Naive thymus-derived CD4-positive, alpha-beta T cell (primary cell): ENCODE measurements at regions not wholly inside any gene's neighbourhood (a gene's known extent, or its start where the extent isn't known, plus 50 kb on each side); places are given as distances from the start of the nearest gene placed in this dataset.

Experiments used
- ATAC-seq: fragments of 150-1000 bp; cut with Tn5 transposase; 2 replicates; pipeline ENCODE4 v1.10.0; 2021; ENCODE audit warnings: mild to moderate bottlenecking, moderate library complexity
- CTCF ChIA-PET: fragments of 350-600 bp; sonication (Branson Sonifier 250); formaldehyde crosslinking; loops from one replicate; lab custom pipeline; 2021; ENCODE audit warnings: antibody characterized with exemption; lab: Charles Lee
- POLR2A ChIA-PET: fragments of 350-600 bp; sonication (Branson Sonifier 250); formaldehyde crosslinking; loops from one replicate; lab custom pipeline; 2021; ENCODE audit warnings: antibody characterized with exemption, inconsistent platforms; lab: Charles Lee
- DNase-seq, 9 donors: peaks; one replicate each; pipeline versions ENCODE4 v3.0.0 to v3.0.0-alpha.2; 2020 to 2022; ENCODE audit warnings: mixed read lengths in 1 of 9
- H3K27ac ChIP-seq: one replicate; pipeline ENCODE4 v1.7.0; 2013; ENCODE audit warnings: mild to moderate bottlenecking, low read depth, low read length, moderate library complexity
- H3K27me3 ChIP-seq, 2 donors: one replicate each; pipeline ENCODE4 v1.7.0; 2013; ENCODE audit warnings: low read length in 2 of 2, mild to moderate bottlenecking in 2 of 2, moderate library complexity in 2 of 2; ENCODE audit not compliant: control insufficient read depth in 2 of 2, insufficient read depth in 2 of 2
- H3K36me3 ChIP-seq, 3 experiments: 1 replicate in 2 of 3; 2 replicates in 1 of 3; pipeline ENCODE4 v1.7.0; 2013; ENCODE audit warnings: low read length in 3 of 3, mild to moderate bottlenecking in 3 of 3, moderate library complexity in 1 of 3; ENCODE audit not compliant: insufficient read depth in 3 of 3, control insufficient read depth in 2 of 3
- H3K4me1 ChIP-seq, 2 donors: one replicate each; pipeline ENCODE4 v1.7.0; 2013; ENCODE audit warnings: low read length in 2 of 2, mild to moderate bottlenecking in 2 of 2, moderate library complexity in 1 of 2; ENCODE audit not compliant: control insufficient read depth in 2 of 2, insufficient read depth in 2 of 2
- H3K4me3 ChIP-seq: 2 replicates; pipeline ENCODE4 v1.7.0; 2013; ENCODE audit warnings: mild to moderate bottlenecking, low read length
- H3K9me3 ChIP-seq, 3 experiments: 1 replicate in 2 of 3; 2 replicates in 1 of 3; pipeline ENCODE4 v1.7.0; 2013; ENCODE audit warnings: low read length in 3 of 3; ENCODE audit not compliant: control insufficient read depth in 2 of 3
- H3K27ac Mint-ChIP-seq, 9 donors: one replicate each; pipeline ENCODE4 v1.8.0; 2020 to 2022; ENCODE audit warnings: mixed read lengths in 9 of 9, mild to moderate bottlenecking in 8 of 9, moderate library complexity in 5 of 9, inconsistent platforms in 2 of 9
- H3K27me3 Mint-ChIP-seq, 5 donors: one replicate each; pipeline ENCODE4 v1.8.0; 2021 to 2022; ENCODE audit warnings: mixed read lengths in 5 of 5, mild to moderate bottlenecking in 1 of 5
- H3K36me3 Mint-ChIP-seq, 5 donors: one replicate each; pipeline ENCODE4 v1.8.0; 2020 to 2022; ENCODE audit warnings: mixed read lengths in 5 of 5, mild to moderate bottlenecking in 3 of 5, inconsistent platforms in 1 of 5
- H3K4me1 Mint-ChIP-seq, 7 donors: one replicate each; pipeline ENCODE4 v1.8.0; 2020 to 2022; ENCODE audit warnings: mixed read lengths in 7 of 7, mild to moderate bottlenecking in 3 of 7, inconsistent platforms in 1 of 7
- H3K4me3 Mint-ChIP-seq, 10 donors: one replicate each; pipeline ENCODE4 v1.8.0; 2020 to 2022; ENCODE audit warnings: mild to moderate bottlenecking in 10 of 10, mixed read lengths in 10 of 10, moderate library complexity in 6 of 10, inconsistent platforms in 2 of 10
- H3K9me3 Mint-ChIP-seq, 11 donors: one replicate each; pipeline ENCODE4 v1.8.0; 2020 to 2022; ENCODE audit warnings: mixed read lengths in 11 of 11, mild to moderate bottlenecking in 4 of 11, inconsistent platforms in 1 of 11, moderate library complexity in 1 of 11
- intact Hi-C, 2 donors: fragments of 100-400 bp; cut with micrococcal nuclease; formaldehyde crosslinking; loops; one replicate each; pipeline ENCODE4 v1.15.1; 2023

- no peaks in the 10 kb centered on the region for H3K9me3 ChIP-seq
- peaks cover 0 to 10% (median 4%) of the 10 kb centered on the region in 5 donors for H3K27me3 Mint-ChIP-seq
- H3K27ac Mint-ChIP-seq, result no peak overlapping the region
- CTCF ChIA-PET, result no interaction called here
- H3K4me1 Mint-ChIP-seq, result no peaks in the 10 kb centered on the region
- POLR2A ChIA-PET, result no interaction called here
- H3K4me3 Mint-ChIP-seq, result no peak overlapping the region
- no peak overlapping the region for H3K4me3 ChIP-seq
- no peaks in the 10 kb centered on the region for H3K36me3 Mint-ChIP-seq
- no peaks in the 10 kb centered on the region for H3K27me3 ChIP-seq
- no peaks in the 10 kb centered on the region for H3K36me3 ChIP-seq
- intact Hi-C loops, result no loop called here
- H3K4me1 ChIP-seq, result no peaks in the 10 kb centered on the region
- ATAC-seq, result no peak
- DNase-seq, result no peak
- no peak overlapping the region for H3K27ac ChIP-seq
- peaks cover 0 to 4% (median 0%) of the 10 kb centered on the region in 11 donors for H3K9me3 Mint-ChIP-seq
Measured at GRCh38 chr11:133699071-133699470, 146.2 kb downstream of the SPATA19 start.

- intact Hi-C loops, result no loop called here
- CTCF ChIA-PET, result no interaction called here
- H3K27me3 Mint-ChIP-seq, result peaks cover 0 to 5% (median under 1%) of the 10 kb centered on the region in 5 donors
- H3K4me1 Mint-ChIP-seq, result no peaks in the 10 kb centered on the region
- ATAC-seq, result no peak
- H3K9me3 Mint-ChIP-seq, result peaks cover 0 to 4% (median 0%) of the 10 kb centered on the region in 11 donors
- H3K36me3 Mint-ChIP-seq, result no peaks in the 10 kb centered on the region
- H3K4me1 ChIP-seq, result no peaks in the 10 kb centered on the region
- no peak overlapping the region for H3K27ac ChIP-seq
- no peaks in the 10 kb centered on the region for H3K27me3 ChIP-seq
- no peaks in the 10 kb centered on the region for H3K9me3 ChIP-seq
- DNase-seq, result no peak
- no peaks in the 10 kb centered on the region for H3K36me3 ChIP-seq
- H3K4me3 Mint-ChIP-seq, result no peak overlapping the region
- POLR2A ChIA-PET, result no interaction called here
- H3K27ac Mint-ChIP-seq, result no peak overlapping the region
- H3K4me3 ChIP-seq, result no peak overlapping the region
Measured at GRCh38 chr11:133698654-133699053, 146.7 kb downstream of the SPATA19 start.

DNA sequence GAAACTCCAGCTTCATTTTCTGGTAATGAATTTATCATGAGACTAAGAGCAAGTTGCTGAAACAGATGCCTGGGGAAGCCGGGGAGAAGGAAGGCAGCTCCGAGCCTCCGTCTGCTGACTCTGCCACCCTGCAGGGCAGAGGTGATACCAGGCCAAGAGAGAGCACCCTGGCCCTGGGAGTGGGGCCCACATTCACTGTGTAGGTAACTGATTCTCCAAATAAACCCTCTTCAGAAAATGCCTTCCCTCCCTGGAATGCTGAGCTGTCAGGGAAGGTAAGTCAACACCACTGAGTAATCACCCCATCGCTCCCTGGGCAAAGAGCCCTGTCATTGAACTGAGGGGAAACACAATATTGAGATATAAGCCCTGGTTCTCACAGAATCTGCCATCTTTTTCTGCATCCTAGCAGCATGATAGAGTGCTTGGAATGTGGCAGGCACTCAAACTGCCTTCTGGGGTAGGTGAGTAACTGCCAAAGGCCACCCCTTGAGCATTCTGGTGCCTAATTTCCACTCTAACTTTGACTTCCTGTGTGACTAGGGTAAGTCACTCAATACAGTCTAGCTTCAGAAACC, 147.6 kb downstream of the SPATA19 start:
- Histone ChIP-seq H3K27me3 (no peaks in the 10 kb centered on the region), H3K27ac (no peak overlapping the region), H3K4me3 (no peak overlapping the region), H3K36me3 (no peaks in the 10 kb centered on the region), H3K4me1 (no peaks in the 10 kb centered on the region), H3K9me3 (no peaks in the 10 kb centered on the region)
- no peaks in the 10 kb centered on the region for H3K4me1 Mint-ChIP-seq
- CTCF ChIA-PET, result no interaction called here
- no peak overlapping the region for H3K27ac Mint-ChIP-seq
- DNase-seq (no peak), ATAC-seq (no peak)
- intact Hi-C loops, result no loop called here
- peaks cover 0 to 4% (median 0%) of the 10 kb centered on the region in 11 donors for H3K9me3 Mint-ChIP-seq
- H3K4me3 Mint-ChIP-seq, result no peak overlapping the region
- no peaks in the 10 kb centered on the region for H3K36me3 Mint-ChIP-seq
- H3K27me3 Mint-ChIP-seq, result peaks cover 0 to 5% (median 0%) of the 10 kb centered on the region in 5 donors
- POLR2A ChIA-PET, result no interaction called here

GRCh38 chr11:133697161-133697560, 148.2 kb downstream of the SPATA19 start:
- ATAC-seq (no peak), DNase-seq (no peak)
- Mint-ChIP-seq H3K36me3 (no peaks in the 10 kb centered on the region), H3K9me3 (peaks cover 0 to 4% (median 0%) of the 10 kb centered on the region in 11 donors), H3K4me3 (no peak overlapping the region), H3K27me3 (peaks cover 0 to 5% (median 0%) of the 10 kb centered on the region in 5 donors), H3K4me1 (no peaks in the 10 kb centered on the region), H3K27ac (no peak overlapping the region)
- Histone ChIP-seq H3K36me3 (no peaks in the 10 kb centered on the region), H3K4me3 (no peak overlapping the region), H3K27ac (no peak overlapping the region), H3K27me3 (no peaks in the 10 kb centered on the region), H3K9me3 (no peaks in the 10 kb centered on the region), H3K4me1 (no peaks in the 10 kb centered on the region)
- intact Hi-C loops, result no loop called here
- POLR2A ChIA-PET, result no interaction called here
- CTCF ChIA-PET, result no interaction called here

DNA sequence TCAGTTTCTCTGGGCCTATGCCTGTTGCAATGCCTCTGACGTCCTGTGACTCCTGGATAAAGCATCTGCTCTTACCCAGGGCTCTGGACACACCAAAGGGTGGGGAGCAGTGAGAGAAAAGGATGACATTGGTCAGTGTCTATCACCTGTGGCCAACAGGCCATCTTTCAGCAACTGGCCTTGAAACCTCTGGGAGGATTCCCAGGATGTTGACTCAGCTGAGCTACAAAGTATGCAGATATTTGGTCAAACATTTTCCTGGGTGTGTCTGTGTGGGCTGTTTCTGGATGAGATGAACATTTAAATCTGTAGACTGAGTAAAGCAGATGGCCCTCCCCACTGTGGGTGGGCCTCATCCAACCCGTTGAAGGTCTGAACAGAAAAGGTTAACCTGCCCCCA, 149.9 kb downstream of the SPATA19 start:
- Histone ChIP-seq H3K36me3 (no peaks in the 10 kb centered on the region), H3K4me3 (no peak overlapping the region), H3K27ac (no peak overlapping the region), H3K4me1 (no peaks in the 10 kb centered on the region), H3K27me3 (no peaks in the 10 kb centered on the region), H3K9me3 (no peaks in the 10 kb centered on the region)
- peaks cover 0 to 3% (median 0%) of the 10 kb centered on the region in 11 donors for H3K9me3 Mint-ChIP-seq
- ATAC-seq (no peak), DNase-seq (no peak)
- H3K36me3 Mint-ChIP-seq, result no peaks in the 10 kb centered on the region
- H3K27me3 Mint-ChIP-seq, result peaks cover 0 to 5% (median 0%) of the 10 kb centered on the region in 5 donors
- ChIA-PET CTCF (no interaction called here), POLR2A (no interaction called here)
- H3K27ac Mint-ChIP-seq, result no peak overlapping the region
- H3K4me3 Mint-ChIP-seq, result no peak overlapping the region
- intact Hi-C loops, result no loop called here
- no peaks in the 10 kb centered on the region for H3K4me1 Mint-ChIP-seq

- peaks cover 0 to 3% (median 0%) of the 10 kb centered on the region in 11 donors for H3K9me3 Mint-ChIP-seq
- peaks cover 0 to 4% (median 0%) of the 10 kb centered on the region in 5 donors for H3K27me3 Mint-ChIP-seq
- no peaks in the 10 kb centered on the region for H3K36me3 Mint-ChIP-seq
- DNase-seq (no peak), ATAC-seq (no peak)
- CTCF ChIA-PET, result no interaction called here
- H3K4me1 Mint-ChIP-seq, result no peaks in the 10 kb centered on the region
- intact Hi-C loops, result no loop called here
- no peak overlapping the region for H3K4me3 Mint-ChIP-seq
- Histone ChIP-seq H3K36me3 (no peaks in the 10 kb centered on the region), H3K9me3 (no peaks in the 10 kb centered on the region), H3K4me3 (no peak overlapping the region), H3K27ac (no peak overlapping the region), H3K4me1 (no peaks in the 10 kb centered on the region), H3K27me3 (no peaks in the 10 kb centered on the region)
- POLR2A ChIA-PET, result no interaction called here
- no peak overlapping the region for H3K27ac Mint-ChIP-seq
Measured at GRCh38 chr11:133694701-133695100, 150.6 kb downstream of the SPATA19 start.

DNA sequence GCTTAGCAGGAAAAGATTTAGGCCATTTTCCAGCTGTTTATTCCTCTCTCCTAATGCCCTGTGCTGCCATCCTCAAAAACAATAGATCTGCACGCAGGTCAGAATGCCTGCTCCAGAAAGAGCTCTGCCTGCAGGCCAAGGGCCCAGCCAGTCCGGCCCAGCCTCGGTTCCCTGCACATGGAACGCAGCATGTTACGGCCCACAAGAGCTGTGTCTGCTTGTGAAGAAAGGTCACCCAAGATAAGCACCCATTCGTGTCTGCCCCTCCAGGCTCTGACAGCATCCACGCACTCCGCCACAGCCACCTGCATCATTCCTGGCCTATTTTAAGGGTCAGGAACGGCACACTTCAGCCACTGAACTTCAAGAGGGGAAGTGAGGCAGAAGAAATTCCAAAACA, 152.2 kb downstream of the SPATA19 start:
- Mint-ChIP-seq H3K9me3 (peaks cover 0 to 3% (median 0%) of the 10 kb centered on the region in 11 donors), H3K4me1 (no peaks in the 10 kb centered on the region), H3K27ac (no peak overlapping the region), H3K4me3 (no peak overlapping the region), H3K27me3 (peaks cover 0 to 6% (median 0%) of the 10 kb centered on the region in 5 donors), H3K36me3 (no peaks in the 10 kb centered on the region)
- no peaks in the 10 kb centered on the region for H3K9me3 ChIP-seq
- intact Hi-C loops, result no loop called here
- no peaks in the 10 kb centered on the region for H3K27me3 ChIP-seq
- CTCF ChIA-PET, result no interaction called here
- no peak overlapping the region for H3K27ac ChIP-seq
- DNase-seq, result no peak
- no peaks in the 10 kb centered on the region for H3K36me3 ChIP-seq
- no peaks in the 10 kb centered on the region for H3K4me1 ChIP-seq
- POLR2A ChIA-PET, result no interaction called here
- H3K4me3 ChIP-seq, result no peak overlapping the region
- ATAC-seq, result no peak
